LNCaP clone FGC (cell line): ENCODE measurements at regions not wholly inside any gene's neighbourhood (a gene's known extent, or its start where the extent isn't known, plus 50 kb on each side); places are given as distances from the start of the nearest gene placed in this dataset.
"Not testable (repeated sequence)": the region's sequence is repeated elsewhere in the genome, so short reads cannot be mapped to it uniquely, and the experiment has no call there.

Experiments
- DNase-seq: peaks from one replicate; pipeline ENCODE4 v3.0.0-alpha.2; 2011; ENCODE audit warnings: low read depth
- H3K4me3 ChIP-seq: 2 replicates; pipeline ENCODE4 v1.5.1; 2011; ENCODE audit warnings: mild to moderate bottlenecking, low read depth, low read length, control low read depth
- CTCF ChIP-seq: IDR thresholded peaks from 2 replicates; pipeline ENCODE4 v1.5.1; 2012; ENCODE audit warnings: mild to moderate bottlenecking; ENCODE audit not compliant: control insufficient read depth, insufficient read depth; ENCODE audit errors: extremely low read depth

GRCh38 chr13:50744116-50744660 is 99.3 kb downstream of the DLEU7 start:
- no peak for DNase-seq
- no peak overlapping the region for H3K4me3 ChIP-seq
- TF ChIP-seq CTCF = no peak

GRCh38 chr13:50745542-50746115 is 97.9 kb downstream of the DLEU7 start:
- TF ChIP-seq CTCF = no peak
- no peak for DNase-seq
- H3K4me3 ChIP-seq = no peak overlapping the region

GRCh38 chr13:50747737-50748350 is 95.6 kb downstream of the DLEU7 start:
- H3K4me3 ChIP-seq = no peak overlapping the region
- TF ChIP-seq CTCF = no peak
- DNase-seq = no peak

GRCh38 chr13:50753221-50753620 is 90.3 kb downstream of the DLEU7 start:
- not testable (repeated sequence) for DNase-seq, H3K4me3 ChIP-seq

- not testable (repeated sequence) for DNase-seq, H3K4me3 ChIP-seq
These were observed 87.4 kb downstream of the DLEU7 start for GRCh38 chr13:50755862-50756685.

GRCh38 chr13:50757008-50757407 is 86.5 kb downstream of the DLEU7 start:
- TF ChIP-seq CTCF = no peak
- no peak for DNase-seq
- H3K4me3 ChIP-seq = no peak overlapping the region

- H3K4me3 ChIP-seq = no peak overlapping the region
- no peak for TF ChIP-seq CTCF
- no peak for DNase-seq
These were observed 84.7 kb downstream of the DLEU7 start for GRCh38 chr13:50758796-50759195.
